ENCODE measurements at regions not wholly inside any gene's neighbourhood (a gene's known extent, or its start where the extent isn't known, plus 50 kb on each side); places are given as distances from the start of the nearest gene placed in this dataset.

DNA sequence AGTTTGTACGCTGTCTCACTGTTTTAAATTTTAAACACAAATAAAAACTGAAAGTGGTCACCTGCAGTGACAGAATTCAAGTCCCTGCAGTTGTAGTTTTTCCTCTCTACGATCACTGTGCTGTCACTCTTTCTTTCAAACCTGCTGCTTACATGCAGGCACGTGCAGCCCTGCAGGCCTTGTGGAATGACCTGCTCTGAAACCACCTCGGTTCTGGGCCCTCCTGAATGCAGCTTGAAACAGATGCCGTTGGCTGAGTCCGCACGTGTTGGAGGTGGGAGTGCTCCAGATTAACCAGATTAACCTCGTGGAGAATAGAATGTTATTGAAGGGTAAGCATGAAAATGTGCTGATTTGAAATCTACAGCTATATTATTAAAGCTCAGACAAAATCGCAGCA lies 126.0 kb upstream of the ERCC6L2 start:
- no peak overlapping the region for H3K4me3 ChIP-seq (ENCODE audit: low read depth, low read length)
- DNase-seq (ENCODE audit: low read depth), result no peak
- TF ChIP-seq, protein P1, sequence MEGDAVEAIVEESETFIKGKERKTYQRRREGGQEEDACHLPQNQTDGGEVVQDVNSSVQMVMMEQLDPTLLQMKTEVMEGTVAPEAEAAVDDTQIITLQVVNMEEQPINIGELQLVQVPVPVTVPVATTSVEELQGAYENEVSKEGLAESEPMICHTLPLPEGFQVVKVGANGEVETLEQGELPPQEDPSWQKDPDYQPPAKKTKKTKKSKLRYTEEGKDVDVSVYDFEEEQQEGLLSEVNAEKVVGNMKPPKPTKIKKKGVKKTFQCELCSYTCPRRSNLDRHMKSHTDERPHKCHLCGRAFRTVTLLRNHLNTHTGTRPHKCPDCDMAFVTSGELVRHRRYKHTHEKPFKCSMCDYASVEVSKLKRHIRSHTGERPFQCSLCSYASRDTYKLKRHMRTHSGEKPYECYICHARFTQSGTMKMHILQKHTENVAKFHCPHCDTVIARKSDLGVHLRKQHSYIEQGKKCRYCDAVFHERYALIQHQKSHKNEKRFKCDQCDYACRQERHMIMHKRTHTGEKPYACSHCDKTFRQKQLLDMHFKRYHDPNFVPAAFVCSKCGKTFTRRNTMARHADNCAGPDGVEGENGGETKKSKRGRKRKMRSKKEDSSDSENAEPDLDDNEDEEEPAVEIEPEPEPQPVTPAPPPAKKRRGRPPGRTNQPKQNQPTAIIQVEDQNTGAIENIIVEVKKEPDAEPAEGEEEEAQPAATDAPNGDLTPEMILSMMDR (IDR thresholded peaks at IDR 0.05; ENCODE audit: control insufficient read depth, extremely low read depth, insufficient read depth), result no peak

DNA sequence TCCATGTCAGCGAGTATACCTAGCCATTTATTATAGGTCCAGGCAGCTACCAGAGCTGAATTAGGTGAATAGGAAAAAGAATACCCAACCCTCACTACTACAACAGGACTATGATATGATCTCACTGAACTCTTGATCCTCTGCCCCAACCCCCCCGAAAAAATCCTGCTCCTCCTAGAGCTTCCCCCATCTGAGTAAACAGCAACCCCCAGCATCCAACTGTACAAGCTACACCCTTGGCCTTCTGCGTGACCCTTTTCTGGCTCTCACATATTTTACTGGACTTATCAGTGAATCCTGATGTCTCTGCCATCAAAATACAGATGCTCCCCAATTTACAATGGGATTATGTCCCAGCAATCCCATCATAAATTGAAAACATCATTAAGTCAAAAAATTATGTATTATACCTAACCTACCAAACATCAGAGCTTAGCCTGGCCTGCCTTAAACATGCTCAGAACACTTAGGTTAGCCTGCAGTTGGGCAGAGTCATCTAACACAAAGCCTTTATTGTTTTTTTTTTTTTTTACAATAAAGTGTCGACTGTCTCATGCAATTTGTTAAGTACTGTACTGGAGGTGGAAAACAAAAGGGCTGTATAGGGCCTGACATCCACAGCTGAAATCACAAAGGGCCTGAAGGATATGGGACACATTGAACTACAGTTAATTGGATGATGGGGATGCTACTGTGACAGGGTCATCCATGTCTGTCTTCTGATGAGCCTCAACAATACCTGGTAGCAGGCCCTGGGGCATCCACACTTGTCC lies 128.9 kb upstream of the ERCC6L2 start:
- no peak overlapping the region for H3K4me3 ChIP-seq (ENCODE audit: low read depth, low read length)
- no peak for DNase-seq (ENCODE audit: low read depth)
- TF ChIP-seq, protein P1 (IDR thresholded peaks at IDR 0.05; ENCODE audit: control insufficient read depth, extremely low read depth, insufficient read depth), result no peak

DNA sequence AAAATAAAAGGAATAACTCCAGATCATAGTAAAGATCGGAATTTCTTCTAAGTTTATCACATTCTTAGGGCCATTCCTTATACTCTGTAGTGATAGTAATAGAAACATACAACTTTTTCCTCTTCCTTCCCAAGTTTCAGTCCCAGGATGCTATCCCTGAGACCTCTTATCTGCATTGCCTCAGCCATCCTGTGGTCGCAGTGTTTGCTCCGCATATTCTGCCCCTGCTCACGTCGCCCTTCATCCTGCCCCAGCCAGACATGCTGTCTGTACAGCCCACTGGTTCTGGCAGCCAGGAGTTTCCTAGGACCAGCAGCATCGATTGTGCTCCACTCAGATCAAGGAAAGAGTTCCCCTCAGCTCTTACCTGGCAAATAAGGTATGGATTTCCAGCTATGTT lies 132.7 kb upstream of the ERCC6L2 start:
- DNase-seq (ENCODE audit: low read depth), result no peak
- H3K4me3 ChIP-seq (ENCODE audit: low read depth, low read length), result no peak overlapping the region

DNA sequence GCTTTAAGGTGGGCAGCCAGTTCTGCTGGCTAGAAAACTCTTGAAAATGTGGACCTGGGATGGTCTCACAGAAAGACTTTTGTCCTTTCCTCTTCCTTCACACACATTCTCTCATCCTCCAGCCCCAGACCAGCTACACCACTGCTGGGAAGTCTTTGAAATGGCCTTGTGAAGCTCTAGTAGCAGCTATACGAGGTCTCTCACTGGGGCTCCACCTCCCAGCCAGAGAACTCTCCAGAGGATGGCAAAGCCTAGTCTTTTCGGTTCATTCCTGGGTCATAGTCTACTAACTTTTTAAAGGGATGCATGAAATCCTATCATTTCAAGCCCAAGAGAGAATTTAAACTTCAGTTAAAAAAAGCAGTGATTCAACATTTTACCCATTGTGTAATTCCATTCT lies 133.9 kb upstream of the ERCC6L2 start:
- DNase-seq (ENCODE audit: low read depth), result no peak
- TF ChIP-seq, protein P1 (IDR thresholded peaks at IDR 0.05; ENCODE audit: control insufficient read depth, extremely low read depth, insufficient read depth), result no peak
- H3K4me3 ChIP-seq (ENCODE audit: low read depth, low read length), result no peak overlapping the region

More for the DNA sequence above, 132.7 kb upstream of the ERCC6L2 start:
- TF ChIP-seq, protein P1 (IDR thresholded peaks at IDR 0.05; ENCODE audit: control insufficient read depth, extremely low read depth, insufficient read depth), result no peak

DNA sequence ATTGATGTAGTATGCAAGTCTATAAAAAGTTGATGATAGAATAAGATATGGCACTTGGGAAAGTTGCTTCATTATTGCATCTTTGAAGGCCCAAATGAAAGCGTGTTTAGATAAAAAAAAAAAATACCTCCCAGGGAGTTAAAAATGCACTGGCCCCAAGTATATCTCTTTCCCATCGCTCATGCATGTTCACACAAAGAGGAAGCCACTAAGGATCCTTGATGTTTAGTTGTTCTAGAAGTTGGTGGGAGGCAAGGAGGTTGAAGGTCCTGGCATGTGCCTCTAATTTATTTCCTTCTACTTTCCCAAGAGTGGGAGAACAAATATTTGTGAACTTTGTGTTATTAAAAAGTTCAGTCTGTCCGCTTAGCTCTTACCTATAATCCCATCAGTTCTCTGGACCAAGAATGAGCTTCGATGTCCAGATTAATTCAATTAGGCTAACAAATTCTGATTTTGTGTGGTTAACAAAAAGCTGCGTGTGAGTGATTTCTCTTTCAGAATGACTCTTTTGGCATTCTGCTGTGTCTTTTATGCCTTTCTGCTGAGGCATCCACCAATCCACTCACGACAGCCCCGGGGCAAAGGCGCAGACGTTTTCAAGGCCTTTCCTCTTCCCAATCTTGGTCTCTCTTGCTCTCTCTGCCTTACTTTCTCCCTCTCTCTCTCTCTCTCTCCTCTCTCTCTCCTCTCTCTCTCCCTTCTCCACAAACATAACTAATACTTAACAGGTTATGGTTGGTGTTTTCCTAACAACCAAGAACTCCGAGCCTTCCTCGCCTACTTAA lies 135.1 kb upstream of the ERCC6L2 start:
- no peak for DNase-seq (ENCODE audit: low read depth)
- TF ChIP-seq, protein P1 (IDR thresholded peaks at IDR 0.05; ENCODE audit: control insufficient read depth, extremely low read depth, insufficient read depth), result no peak
- no peak overlapping the region for H3K4me3 ChIP-seq (ENCODE audit: low read depth, low read length)

DNA sequence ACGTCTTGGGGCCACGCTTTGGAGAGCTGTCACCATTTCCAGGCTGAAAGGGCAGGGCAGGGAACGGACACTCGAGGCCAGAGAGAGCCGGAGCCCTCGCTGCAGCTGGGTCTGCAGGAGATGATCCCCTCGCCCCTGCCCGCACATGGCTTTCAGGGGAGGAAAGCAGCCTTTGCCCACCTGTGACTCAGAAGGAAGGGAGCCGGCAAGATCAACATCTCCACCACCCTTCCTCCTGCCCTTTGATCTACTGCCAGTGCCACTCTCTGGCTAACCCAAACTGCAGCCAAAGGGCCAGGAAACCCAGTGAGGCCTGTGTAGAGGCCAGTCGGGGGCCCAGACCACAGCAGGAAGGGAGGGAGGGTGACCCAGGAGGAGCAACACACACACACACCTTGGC lies 137.1 kb upstream of the ERCC6L2 start:
- TF ChIP-seq, protein P1 (IDR thresholded peaks at IDR 0.05; ENCODE audit: control insufficient read depth, extremely low read depth, insufficient read depth), result no peak
- no peak overlapping the region for H3K4me3 ChIP-seq (ENCODE audit: low read depth, low read length)
- DNase-seq (ENCODE audit: low read depth), result no peak
